ENCODE measurements at regions not wholly inside any gene's neighbourhood (a gene's known extent, or its start where the extent isn't known, plus 50 kb on each side); places are given as distances from the start of the nearest gene placed in this dataset.

- TF ChIP-seq EZH2phosphoT487 (IDR thresholded peaks at IDR 0.05; ENCODE audit: insufficient read depth, low read depth) (no peak), EZH2 (IDR thresholded peaks at IDR 0.05; ENCODE audit: insufficient read depth, poor library complexity, severe bottlenecking) (no peak)
Observed at GRCh38 chr1:229836324-229836723, 210.3 kb downstream of the URB2 start.

Data from GM23248 (cell line).